Activated naive CD4-positive, alpha-beta T cell treated with anti-CD3 and anti-CD28 coated beads, Interleukin-2, amount 50 U/mL, for 24 hours (primary cell): ENCODE measurements at regions not wholly inside any gene's neighbourhood (a gene's known extent, or its start where the extent isn't known, plus 50 kb on each side); places are given as distances from the start of the nearest gene placed in this dataset.
A peak's percentile ranks its signal among the peaks of the same experiment; 100 is the strongest.
"Not testable (repeated sequence)": the region's sequence is repeated elsewhere in the genome, so short reads cannot be mapped to it uniquely, and the experiment has no call there.

Source experiments
- H3K27ac Mint-ChIP-seq: one replicate; pipeline ENCODE4 v1.8.0; 2021; ENCODE audit warnings: mild to moderate bottlenecking, mixed read lengths
- H3K27me3 Mint-ChIP-seq: one replicate; pipeline ENCODE4 v1.8.0; 2021; ENCODE audit warnings: mixed read lengths
- H3K36me3 Mint-ChIP-seq: one replicate; pipeline ENCODE4 v1.8.0; 2021; ENCODE audit warnings: mixed read lengths
- H3K4me1 Mint-ChIP-seq: one replicate; pipeline ENCODE4 v1.8.0; 2021; ENCODE audit warnings: mixed read lengths
- H3K4me3 Mint-ChIP-seq: one replicate; pipeline ENCODE4 v1.8.0; 2021; ENCODE audit warnings: mild to moderate bottlenecking, mixed read lengths
- H3K9me3 Mint-ChIP-seq: one replicate; pipeline ENCODE4 v1.8.0; 2021; ENCODE audit warnings: mixed read lengths

GRCh38 chr10:7042000-7042399 lies 368.8 kb downstream of the SFMBT2 start:
- H3K27ac Mint-ChIP-seq = no peak overlapping the region
- no peak overlapping the region for H3K4me3 Mint-ChIP-seq
- H3K4me1 Mint-ChIP-seq = peaks cover 19% of the 10 kb centered on the region
- no peaks in the 10 kb centered on the region for H3K27me3 Mint-ChIP-seq
- no peaks in the 10 kb centered on the region for H3K36me3 Mint-ChIP-seq
- no peaks in the 10 kb centered on the region for H3K9me3 Mint-ChIP-seq

- H3K27me3 Mint-ChIP-seq = no peaks in the 10 kb centered on the region
- no peak overlapping the region for H3K4me3 Mint-ChIP-seq
- no peak overlapping the region for H3K27ac Mint-ChIP-seq
- H3K9me3 Mint-ChIP-seq = no peaks in the 10 kb centered on the region
- peaks cover 27% of the 10 kb centered on the region for H3K4me1 Mint-ChIP-seq
- no peaks in the 10 kb centered on the region for H3K36me3 Mint-ChIP-seq
Measured at GRCh38 chr10:7040681-7041080, 370.2 kb downstream of the SFMBT2 start.

- peaks cover 31% of the 10 kb centered on the region for H3K4me1 Mint-ChIP-seq
- H3K27me3 Mint-ChIP-seq = no peaks in the 10 kb centered on the region
- H3K4me3 Mint-ChIP-seq = no peak overlapping the region
- no peak overlapping the region for H3K27ac Mint-ChIP-seq
- no peaks in the 10 kb centered on the region for H3K36me3 Mint-ChIP-seq
- H3K9me3 Mint-ChIP-seq = peaks cover 6% of the 10 kb centered on the region
Measured at GRCh38 chr10:7039859-7040258, 371.0 kb downstream of the SFMBT2 start.

GRCh38 chr10:7038416-7038815 lies 372.4 kb downstream of the SFMBT2 start:
- peaks cover 45% of the 10 kb centered on the region for H3K4me1 Mint-ChIP-seq

GRCh38 chr10:7037434-7037833 lies 373.4 kb downstream of the SFMBT2 start:
- peaks cover 50% of the 10 kb centered on the region for H3K4me1 Mint-ChIP-seq
- H3K27ac Mint-ChIP-seq, H3K9me3 Mint-ChIP-seq, H3K4me3 Mint-ChIP-seq, H3K27me3 Mint-ChIP-seq, H3K36me3 Mint-ChIP-seq: not testable (repeated sequence)

More at GRCh38 chr10:7038416-7038815, 372.4 kb downstream of the SFMBT2 start:
- H3K4me3 Mint-ChIP-seq = no peak overlapping the region
- no peaks in the 10 kb centered on the region for H3K36me3 Mint-ChIP-seq
- H3K27ac Mint-ChIP-seq = no peak overlapping the region
- no peaks in the 10 kb centered on the region for H3K27me3 Mint-ChIP-seq
- peaks cover 8% of the 10 kb centered on the region for H3K9me3 Mint-ChIP-seq

- Mint-ChIP-seq H3K27me3 (no peaks in the 10 kb centered on the region), H3K4me3 (no peak overlapping the region), H3K4me1 (peaks cover 50% of the 10 kb centered on the region), H3K36me3 (no peaks in the 10 kb centered on the region), H3K27ac (no peak overlapping the region), H3K9me3 (peaks cover 8% of the 10 kb centered on the region)
Measured at GRCh38 chr10:7036951-7037350, 373.9 kb downstream of the SFMBT2 start.

- Mint-ChIP-seq H3K4me1 (peaks cover 53% of the 10 kb centered on the region), H3K27ac (peak overlapping the region; percentile 48), H3K27me3 (no peaks in the 10 kb centered on the region), H3K4me3 (peak overlapping the region; percentile 52), H3K36me3 (no peaks in the 10 kb centered on the region), H3K9me3 (peaks cover 8% of the 10 kb centered on the region)
Measured at GRCh38 chr10:7035126-7035761, 375.6 kb downstream of the SFMBT2 start.

- H3K36me3 Mint-ChIP-seq = no peaks in the 10 kb centered on the region
- H3K4me1 Mint-ChIP-seq = peaks cover 66% of the 10 kb centered on the region
- no peak overlapping the region for H3K27ac Mint-ChIP-seq
- peaks cover 16% of the 10 kb centered on the region for H3K9me3 Mint-ChIP-seq
- H3K4me3 Mint-ChIP-seq = no peak overlapping the region
- H3K27me3 Mint-ChIP-seq = no peaks in the 10 kb centered on the region
Measured at GRCh38 chr10:7033031-7033430, 377.8 kb downstream of the SFMBT2 start.

- H3K27me3 Mint-ChIP-seq = no peaks in the 10 kb centered on the region
- no peak overlapping the region for H3K27ac Mint-ChIP-seq
- H3K36me3 Mint-ChIP-seq = no peaks in the 10 kb centered on the region
- no peak overlapping the region for H3K4me3 Mint-ChIP-seq
- peaks cover 15% of the 10 kb centered on the region for H3K9me3 Mint-ChIP-seq
- H3K4me1 Mint-ChIP-seq = peaks cover 54% of the 10 kb centered on the region
Measured at GRCh38 chr10:7030134-7030855, 380.5 kb downstream of the SFMBT2 start.

- Mint-ChIP-seq H3K36me3 (no peaks in the 10 kb centered on the region), H3K4me3 (no peak overlapping the region), H3K27ac (no peak overlapping the region), H3K4me1 (peaks cover 48% of the 10 kb centered on the region), H3K9me3 (peaks cover 9% of the 10 kb centered on the region), H3K27me3 (no peaks in the 10 kb centered on the region)
Measured at GRCh38 chr10:7029672-7030071, 381.2 kb downstream of the SFMBT2 start.

- H3K27ac Mint-ChIP-seq = no peak overlapping the region
- H3K4me1 Mint-ChIP-seq = peaks cover 39% of the 10 kb centered on the region
- H3K27me3 Mint-ChIP-seq = no peaks in the 10 kb centered on the region
Measured at GRCh38 chr10:7028809-7029166, 382.0 kb downstream of the SFMBT2 start.

GRCh38 chr10:7027913-7028808 lies 382.7 kb downstream of the SFMBT2 start:
- H3K4me1 Mint-ChIP-seq = peaks cover 34% of the 10 kb centered on the region
- peaks cover 9% of the 10 kb centered on the region for H3K9me3 Mint-ChIP-seq
- no peaks in the 10 kb centered on the region for H3K36me3 Mint-ChIP-seq
- peak overlapping the region; percentile 32 for H3K27ac Mint-ChIP-seq
- no peak overlapping the region for H3K4me3 Mint-ChIP-seq
- H3K27me3 Mint-ChIP-seq = no peaks in the 10 kb centered on the region

More at GRCh38 chr10:7028809-7029166, 382.0 kb downstream of the SFMBT2 start:
- H3K4me3 Mint-ChIP-seq = peak overlapping the region; percentile 28
- H3K9me3 Mint-ChIP-seq = peaks cover 9% of the 10 kb centered on the region
- no peaks in the 10 kb centered on the region for H3K36me3 Mint-ChIP-seq

GRCh38 chr10:7027237-7027912 lies 383.5 kb downstream of the SFMBT2 start:
- H3K4me1 Mint-ChIP-seq = peaks cover 31% of the 10 kb centered on the region
- no peaks in the 10 kb centered on the region for H3K27me3 Mint-ChIP-seq
- no peak overlapping the region for H3K27ac Mint-ChIP-seq
- H3K9me3 Mint-ChIP-seq = peaks cover 9% of the 10 kb centered on the region
- H3K36me3 Mint-ChIP-seq = no peaks in the 10 kb centered on the region
- H3K4me3 Mint-ChIP-seq = no peak overlapping the region

- no peaks in the 10 kb centered on the region for H3K27me3 Mint-ChIP-seq
- peaks cover 9% of the 10 kb centered on the region for H3K9me3 Mint-ChIP-seq
- H3K4me1 Mint-ChIP-seq = peaks cover 31% of the 10 kb centered on the region
- no peaks in the 10 kb centered on the region for H3K36me3 Mint-ChIP-seq
- H3K4me3 Mint-ChIP-seq = no peak overlapping the region
- no peak overlapping the region for H3K27ac Mint-ChIP-seq
Measured at GRCh38 chr10:7026818-7027217, 384.0 kb downstream of the SFMBT2 start.

GRCh38 chr10:7025296-7025695 lies 385.5 kb downstream of the SFMBT2 start:
- H3K4me1 Mint-ChIP-seq = peaks cover 28% of the 10 kb centered on the region
- H3K9me3 Mint-ChIP-seq = peaks cover 9% of the 10 kb centered on the region
- no peaks in the 10 kb centered on the region for H3K36me3 Mint-ChIP-seq
- no peak overlapping the region for H3K27ac Mint-ChIP-seq
- no peak overlapping the region for H3K4me3 Mint-ChIP-seq
- no peaks in the 10 kb centered on the region for H3K27me3 Mint-ChIP-seq
